Ovary (tissue), 7 donors: ENCODE measurements at regions not wholly inside any gene's neighbourhood (a gene's known extent, or its start where the extent isn't known, plus 50 kb on each side); places are given as distances from the start of the nearest gene placed in this dataset.
"Not testable (repeated sequence)": the region's sequence is repeated elsewhere in the genome, so short reads cannot be mapped to it uniquely, and the experiment has no call there.

Experiments
- DNase-seq, 5 donors: peaks; one replicate each; pipeline ENCODE4 v3.0.0-alpha.2; 2019 to 2020
- H3K27ac ChIP-seq, 2 donors: fragments of 200-600 bp; one replicate each; pipeline versions ENCODE4 v1.5.1 to v1.8.0; 2019 to 2022
- H3K27me3 ChIP-seq: fragments of 200-600 bp; one replicate; pipeline ENCODE4 v1.8.0; 2022
- H3K36me3 ChIP-seq: fragments of 200-600 bp; sonication (generic); one replicate; pipeline ENCODE4 v1.5.1; 2019
- H3K4me1 ChIP-seq: one replicate; pipeline ENCODE4 v1.8.1; 2013; ENCODE audit warnings: mild to moderate bottlenecking, moderate library complexity; ENCODE audit not compliant: insufficient read depth
- H3K4me3 ChIP-seq: fragments of 200-600 bp; sonication (generic); one replicate; pipeline ENCODE4 v1.5.1; 2017
- H3K9me3 ChIP-seq, 2 donors: fragments of 200-600 bp in 1 of 2; sonication (generic) in 1 of 2; one replicate each; pipeline versions ENCODE4 v1.5.1 to v1.8.1; 2013 to 2019; ENCODE audit warnings: mild to moderate bottlenecking in 1 of 2, moderate library complexity in 1 of 2
- CTCF ChIP-seq, 3 donors: fragments of 450-650 bp in 2 of 3; fragments of 200-600 bp in 1 of 3; IDR thresholded peaks; one replicate each; pipeline versions ENCODE4 v1.5.1 to v1.8.0; 2016 to 2022; ENCODE audit warnings: antibody characterized with exemption in 3 of 3, mild to moderate bottlenecking in 1 of 3
- EP300 ChIP-seq: sonication (generic); formaldehyde crosslinking; IDR thresholded peaks from one replicate; pipeline ENCODE4 v1.6.1; 2017; ENCODE audit warnings: antibody characterized with exemption
- POLR2A ChIP-seq: fragments of 450-650 bp; IDR thresholded peaks from one replicate; pipeline ENCODE4 v1.6.1; 2017; ENCODE audit warnings: antibody characterized with exemption, mild to moderate bottlenecking, moderate library complexity
- WGBS, 3 donors: extraction: QIAGEN DNeasy Blood & Tissue Kit in 1 of 3; methylation state at CpG; one replicate each; pipeline versions ENCODE4 v1.1.5 to v1.1.7; 2013 to 2017; 5-methylcytosine and 5-hydroxymethylcytosine counted together
- intact Hi-C, 4 donors: fragments of 100-400 bp; cut with DNase I; formaldehyde crosslinking; loops; one replicate each; pipeline versions ENCODE4 v1.11.0 to v1.15.1; 2022 to 2023
- donor health status: DM: no; HTN: no; CAD: no; lungs with moderate emphysema.
- donor health status: DM: no; HTN: no; CAD: no.
- donor health status: Bipolar disorder and iron deficiency.
- donor health status: DM: no; HTN: no; CAD: no.
- donor health status: DM: yes; HTN: yes; CAD: no.

- TF ChIP-seq CTCF (IDR thresholded peaks at IDR 0.05) (no peak), EP300 (no peak), POLR2A (no peak)
- Histone ChIP-seq H3K9me3 (no peaks in the 10 kb centered on the region), H3K4me3 (no peak overlapping the region), H3K27me3 (no peaks in the 10 kb centered on the region), H3K4me1 (peaks cover 1% of the 10 kb centered on the region), H3K27ac (no peak overlapping the region), H3K36me3 (no peaks in the 10 kb centered on the region)
- 80 to 91% (median 84%) methylated on average over 3 of the region's 3 CpGs for WGBS, 3 donors
- no peak for DNase-seq
- intact Hi-C loops, result no loop called here
Observed at GRCh38 chr4:25991340-25991739, 77.3 kb downstream of the SMIM20 start.

GRCh38 chr4:25993395-25994185 lies 79.6 kb downstream of the SMIM20 start:
- TF ChIP-seq EP300, result no peak
- no peak for TF ChIP-seq POLR2A
- TF ChIP-seq CTCF (IDR thresholded peaks at IDR 0.05), result no peak
- H3K27ac ChIP-seq, result no peak overlapping the region
- H3K4me3 ChIP-seq, result no peak overlapping the region
- DNase-seq, result no peak
- WGBS, 3 donors, result 69 to 73% (median 71%) methylated on average over 16 of the region's 16 CpGs
- intact Hi-C loops, result no loop called here
- H3K4me1 ChIP-seq, result no peaks in the 10 kb centered on the region
- H3K9me3 ChIP-seq, result no peaks in the 10 kb centered on the region
- no peaks in the 10 kb centered on the region for H3K36me3 ChIP-seq
- H3K27me3 ChIP-seq, result no peaks in the 10 kb centered on the region

- DNase-seq, H3K27ac ChIP-seq, H3K9me3 ChIP-seq, H3K4me3 ChIP-seq, intact Hi-C loops, H3K36me3 ChIP-seq, H3K4me1 ChIP-seq, H3K27me3 ChIP-seq: not testable (repeated sequence)
- 68 to 73% (median 68%) methylated on average over 4 of the region's 4 CpGs for WGBS, 3 donors
Observed at GRCh38 chr4:25994577-25994976, 80.6 kb downstream of the SMIM20 start.

- Histone ChIP-seq H3K4me3 (no peak overlapping the region), H3K27me3 (no peaks in the 10 kb centered on the region), H3K4me1 (no peaks in the 10 kb centered on the region), H3K36me3 (no peaks in the 10 kb centered on the region), H3K27ac (no peak overlapping the region), H3K9me3 (no peaks in the 10 kb centered on the region)
- 69 to 83% (median 76%) methylated on average over 2 of the region's 2 CpGs for WGBS, 3 donors
- TF ChIP-seq POLR2A (no peak), EP300 (no peak), CTCF (IDR thresholded peaks at IDR 0.05) (no peak)
- no peak for DNase-seq
- intact Hi-C loops, result no loop called here
Observed at GRCh38 chr4:26000274-26000950, 86.4 kb downstream of the SMIM20 start.

GRCh38 chr4:26001413-26001812 lies 87.4 kb downstream of the SMIM20 start:
- no peak for DNase-seq

More at GRCh38 chr4:26001413-26001812, 87.4 kb downstream of the SMIM20 start:
- no peaks in the 10 kb centered on the region for H3K4me1 ChIP-seq
- H3K9me3 ChIP-seq, result no peaks in the 10 kb centered on the region
- no peaks in the 10 kb centered on the region for H3K36me3 ChIP-seq
- intact Hi-C loops, result no loop called here
- H3K4me3 ChIP-seq, result no peak overlapping the region
- H3K27ac ChIP-seq, result no peak overlapping the region
- no peaks in the 10 kb centered on the region for H3K27me3 ChIP-seq
- TF ChIP-seq CTCF (IDR thresholded peaks at IDR 0.05) (no peak), EP300 (no peak), POLR2A (no peak)
- 79 to 82% (median 81%) methylated on average over 3 of the region's 3 CpGs for WGBS, 3 donors
